Esophagus (tissue), 2 donors: ENCODE measurements at regions not wholly inside any gene's neighbourhood (a gene's known extent, or its start where the extent isn't known, plus 50 kb on each side); places are given as distances from the start of the nearest gene placed in this dataset.

Experiments used
- H3K27ac ChIP-seq, 2 donors: one replicate each; pipeline ENCODE4 v1.5.1; 2013; ENCODE audit warnings: low read depth in 2 of 2, mild to moderate bottlenecking in 2 of 2, inconsistent platforms in 1 of 2, low read length in 1 of 2, moderate library complexity in 1 of 2
- H3K27me3 ChIP-seq, 2 donors: one replicate each; pipeline ENCODE4 v1.6.1; 2013; ENCODE audit warnings: low read length in 2 of 2, control low read depth in 1 of 2, mild to moderate bottlenecking in 1 of 2; ENCODE audit not compliant: insufficient read depth in 2 of 2, control insufficient read depth in 1 of 2
- H3K36me3 ChIP-seq, 2 donors: one replicate each; pipeline ENCODE4 v1.6.1; 2013; ENCODE audit warnings: low read length in 1 of 2; ENCODE audit not compliant: control insufficient read depth in 2 of 2, insufficient read depth in 2 of 2
- H3K4me1 ChIP-seq, 2 donors: one replicate each; pipeline ENCODE4 v1.6.1; 2013; ENCODE audit warnings: low read length in 1 of 2; ENCODE audit not compliant: control insufficient read depth in 2 of 2, insufficient read depth in 2 of 2
- H3K4me3 ChIP-seq, 2 donors: one replicate each; pipeline ENCODE4 v1.5.1; 2013; ENCODE audit warnings: low read length in 2 of 2, mild to moderate bottlenecking in 2 of 2, low read depth in 1 of 2, moderate library complexity in 1 of 2
- H3K9me3 ChIP-seq, 2 donors: one replicate each; pipeline ENCODE4 v1.6.1; 2013; ENCODE audit warnings: mild to moderate bottlenecking in 2 of 2, low read depth in 1 of 2, low read length in 1 of 2, moderate library complexity in 1 of 2; ENCODE audit not compliant: control insufficient read depth in 2 of 2, insufficient read depth in 1 of 2
- WGBS, 2 donors: extraction: QIAGEN DNeasy Blood & Tissue Kit; methylation state at CpG; one replicate each; pipeline ENCODE4 v1.1.7; 2013; 5-methylcytosine and 5-hydroxymethylcytosine counted together
- donor health status: healthy with polysubstance abuse.
- donor health status: Bipolar disorder and iron deficiency.

- Histone ChIP-seq H3K36me3 (no peaks in the 10 kb centered on the region), H3K9me3 (no peaks in the 10 kb centered on the region), H3K27me3 (no peaks in the 10 kb centered on the region), H3K4me3 (no peak overlapping the region), H3K4me1 (no peaks in the 10 kb centered on the region), H3K27ac (no peak overlapping the region)
- WGBS, 2 donors = 78 to 79% methylated on average over 5 of the region's 5 CpGs
Measured at GRCh38 chr10:2745666-2746065, 321.7 kb upstream of the PFKP start.

GRCh38 chr10:2744547-2745200, 322.7 kb upstream of the PFKP start:
- no peaks in the 10 kb centered on the region for H3K36me3 ChIP-seq
- no peaks in the 10 kb centered on the region for H3K4me1 ChIP-seq
- no peak overlapping the region for H3K4me3 ChIP-seq
- H3K27me3 ChIP-seq = no peaks in the 10 kb centered on the region
- H3K27ac ChIP-seq = no peak overlapping the region
- H3K9me3 ChIP-seq = no peaks in the 10 kb centered on the region
- WGBS, 2 donors = 54 to 64% methylated on average over 6 of the region's 6 CpGs

- Histone ChIP-seq H3K27me3 (no peaks in the 10 kb centered on the region), H3K4me1 (no peaks in the 10 kb centered on the region), H3K9me3 (peaks cover 2 to 4% of the 10 kb centered on the region in 2 donors), H3K36me3 (no peaks in the 10 kb centered on the region), H3K4me3 (no peak overlapping the region), H3K27ac (no peak overlapping the region)
- WGBS, 2 donors = 46 to 53% methylated on average over 19 of the region's 19 CpGs
Measured at GRCh38 chr10:2734603-2735002, 332.7 kb upstream of the PFKP start.

- no peaks in the 10 kb centered on the region for H3K36me3 ChIP-seq
- H3K27ac ChIP-seq = no peak overlapping the region
- no peaks in the 10 kb centered on the region for H3K27me3 ChIP-seq
- no peaks in the 10 kb centered on the region for H3K4me1 ChIP-seq
- H3K4me3 ChIP-seq = no peak overlapping the region
- WGBS, 2 donors = 89 to 90% methylated on average over 25 of the region's 25 CpGs
- peaks cover 4% of the 10 kb centered on the region in 2 donors for H3K9me3 ChIP-seq
Measured at GRCh38 chr10:2733278-2733963, 333.9 kb upstream of the PFKP start.

GRCh38 chr10:2731940-2732339, 335.4 kb upstream of the PFKP start:
- H3K27me3 ChIP-seq = no peaks in the 10 kb centered on the region
- H3K9me3 ChIP-seq = peaks cover 4% of the 10 kb centered on the region in 2 donors
- no peaks in the 10 kb centered on the region for H3K36me3 ChIP-seq
- no peaks in the 10 kb centered on the region for H3K4me1 ChIP-seq
- no peak overlapping the region for H3K27ac ChIP-seq
- 80 to 85% methylated on average over 5 of the region's 5 CpGs for WGBS, 2 donors
- no peak overlapping the region for H3K4me3 ChIP-seq

- no peak overlapping the region for H3K27ac ChIP-seq
- no peak overlapping the region for H3K4me3 ChIP-seq
- no peaks in the 10 kb centered on the region for H3K36me3 ChIP-seq
- no peaks in the 10 kb centered on the region for H3K4me1 ChIP-seq
- WGBS, 2 donors = 73 to 75% methylated on average over 4 of the region's 4 CpGs
- no peaks in the 10 kb centered on the region for H3K27me3 ChIP-seq
- peaks cover 4% of the 10 kb centered on the region in 2 donors for H3K9me3 ChIP-seq
Measured at GRCh38 chr10:2729197-2729596, 338.2 kb upstream of the PFKP start.

GRCh38 chr10:2728087-2728486, 339.3 kb upstream of the PFKP start:
- Histone ChIP-seq H3K27me3 (no peaks in the 10 kb centered on the region), H3K4me3 (no peak overlapping the region)
- WGBS, 2 donors = 90% methylated on average over 6 of the region's 6 CpGs

GRCh38 chr10:2716596-2716995, 350.8 kb upstream of the PFKP start:
- no peaks in the 10 kb centered on the region for H3K4me1 ChIP-seq
- no peaks in the 10 kb centered on the region for H3K27me3 ChIP-seq
- H3K27ac ChIP-seq = no peak overlapping the region
- peaks cover 0 to 2% of the 10 kb centered on the region in 2 donors for H3K9me3 ChIP-seq
- no peak overlapping the region for H3K4me3 ChIP-seq
- WGBS, 2 donors = 81 to 87% methylated on average over 9 of the region's 9 CpGs
- no peaks in the 10 kb centered on the region for H3K36me3 ChIP-seq

More at GRCh38 chr10:2728087-2728486, 339.3 kb upstream of the PFKP start:
- no peak overlapping the region for H3K27ac ChIP-seq
- H3K9me3 ChIP-seq = peaks cover 2 to 4% of the 10 kb centered on the region in 2 donors
- H3K4me1 ChIP-seq = no peaks in the 10 kb centered on the region
- H3K36me3 ChIP-seq = no peaks in the 10 kb centered on the region

GRCh38 chr10:2714597-2714996, 352.8 kb upstream of the PFKP start:
- peaks cover 2 to 3% of the 10 kb centered on the region in 2 donors for H3K9me3 ChIP-seq
- no peaks in the 10 kb centered on the region for H3K4me1 ChIP-seq
- 72 to 79% methylated on average over 2 of the region's 2 CpGs for WGBS, 2 donors
- H3K4me3 ChIP-seq = no peak overlapping the region
- no peak overlapping the region for H3K27ac ChIP-seq
- H3K27me3 ChIP-seq = no peaks in the 10 kb centered on the region
- H3K36me3 ChIP-seq = no peaks in the 10 kb centered on the region

GRCh38 chr10:2703953-2704352, 363.4 kb upstream of the PFKP start:
- 64 to 71% methylated on average over 3 of the region's 3 CpGs for WGBS, 2 donors
- H3K4me3 ChIP-seq = no peak overlapping the region
- no peaks in the 10 kb centered on the region for H3K27me3 ChIP-seq
- no peaks in the 10 kb centered on the region for H3K4me1 ChIP-seq
- H3K27ac ChIP-seq = no peak overlapping the region
- peaks cover 3 to 4% of the 10 kb centered on the region in 2 donors for H3K9me3 ChIP-seq
- no peaks in the 10 kb centered on the region for H3K36me3 ChIP-seq
